HG03520 (cell line): ENCODE measurements at regions not wholly inside any gene's neighbourhood (a gene's known extent, or its start where the extent isn't known, plus 50 kb on each side); places are given as distances from the start of the nearest gene placed in this dataset.

ENCODE experiments used
- ATAC-seq: cut with Tn5 transposase; IDR thresholded peaks from one replicate; pipeline ENCODE4 v1.9.1; 2021; ENCODE audit warnings: mild to moderate bottlenecking, moderate library complexity; ENCODE audit not compliant: unreplicated experiment

DNA sequence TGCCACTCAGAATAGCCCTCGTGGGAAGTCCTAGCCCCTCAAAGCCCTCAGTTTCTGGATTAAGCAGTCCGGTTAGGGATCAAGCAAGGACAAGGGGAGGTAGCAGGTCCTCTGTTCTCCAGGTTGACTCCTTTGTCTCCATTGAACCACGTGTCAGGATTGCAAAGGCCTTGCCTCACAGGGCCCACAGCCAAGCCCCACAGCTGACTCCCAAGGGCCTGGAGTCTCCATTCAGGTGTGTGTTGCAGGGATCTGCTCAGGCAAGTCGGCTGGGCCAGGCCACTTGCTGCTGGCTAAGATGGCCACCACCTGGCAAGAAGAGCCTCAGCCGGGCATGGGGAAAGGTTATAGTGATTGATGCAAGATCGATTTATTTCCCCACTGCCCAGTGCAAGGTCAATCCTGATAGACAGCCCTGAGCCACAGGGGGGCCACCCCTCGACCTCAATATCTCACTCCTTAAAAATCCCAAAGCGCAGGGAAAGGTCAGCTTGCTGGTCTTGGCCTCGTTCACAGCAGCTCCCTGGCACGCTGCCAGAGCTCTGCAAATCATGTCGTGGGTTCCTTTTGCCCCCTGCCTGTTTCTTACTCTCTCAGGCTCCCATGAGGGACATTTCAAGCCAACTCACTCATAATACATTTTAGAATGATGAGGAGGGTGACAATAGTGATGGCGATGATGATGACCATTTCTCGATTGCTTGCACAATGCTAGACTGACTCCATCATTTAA is 75.9 kb downstream of the EDN3 start:
- ATAC-seq, result no peak

DNA sequence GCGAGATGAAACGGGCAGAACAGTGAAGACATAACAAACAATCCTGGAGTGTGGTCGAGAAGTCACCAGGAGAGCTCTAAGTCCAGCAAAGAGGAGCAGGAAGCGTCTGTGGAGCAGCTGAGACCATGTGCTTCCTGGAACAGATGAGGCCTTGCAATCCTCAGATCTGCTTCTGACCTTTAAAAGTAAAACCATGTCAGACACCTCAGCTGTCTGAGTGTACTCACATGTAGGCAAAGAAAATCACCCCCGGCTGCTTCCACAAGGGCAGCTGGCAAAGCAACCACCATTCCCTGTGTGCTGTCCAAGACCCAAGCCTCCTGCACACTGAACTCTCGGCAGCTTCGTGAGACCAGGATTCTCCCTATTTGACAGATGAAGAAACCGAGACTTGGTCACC is 76.6 kb downstream of the EDN3 start:
- ATAC-seq, result no peak

DNA sequence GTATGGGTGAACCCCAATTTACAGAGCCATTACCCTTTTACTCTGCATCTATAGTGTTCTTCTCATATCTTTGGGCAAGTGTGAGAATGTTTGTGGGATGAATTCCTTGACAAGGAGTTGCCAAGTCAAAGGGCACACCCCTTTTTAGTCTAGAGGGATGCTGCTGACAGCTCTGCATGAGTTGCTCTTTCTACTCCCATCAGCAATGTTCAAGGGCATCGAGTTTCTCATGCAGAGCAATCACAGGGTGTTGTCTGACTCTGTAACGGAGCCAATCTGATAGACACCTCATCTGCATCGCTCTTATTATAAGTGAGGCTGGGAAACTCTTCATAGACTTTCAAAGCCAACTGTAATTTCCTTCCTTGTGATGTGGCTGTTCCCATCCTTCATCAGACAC is 77.4 kb downstream of the EDN3 start:
- ATAC-seq, result no peak

DNA sequence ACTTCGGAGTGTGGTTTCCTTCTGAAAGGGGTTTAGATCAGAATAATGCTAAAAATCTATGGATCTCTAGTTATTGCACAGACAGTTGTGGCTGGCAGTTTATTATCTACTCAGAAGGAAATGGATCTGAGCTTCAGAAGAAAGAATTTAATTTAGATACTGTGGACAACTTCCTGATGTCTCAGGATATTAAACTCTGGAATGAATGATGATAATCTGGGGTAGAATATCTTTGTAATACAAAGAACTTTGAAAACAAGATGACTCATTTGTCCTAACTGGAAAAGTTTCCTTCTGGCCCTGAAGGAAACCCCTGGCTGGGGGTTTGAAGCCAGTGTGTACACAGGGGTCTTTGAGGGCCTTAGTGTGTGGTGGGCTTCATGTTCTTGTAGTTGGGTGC is 78.0 kb downstream of the EDN3 start:
- ATAC-seq, result no peak

DNA sequence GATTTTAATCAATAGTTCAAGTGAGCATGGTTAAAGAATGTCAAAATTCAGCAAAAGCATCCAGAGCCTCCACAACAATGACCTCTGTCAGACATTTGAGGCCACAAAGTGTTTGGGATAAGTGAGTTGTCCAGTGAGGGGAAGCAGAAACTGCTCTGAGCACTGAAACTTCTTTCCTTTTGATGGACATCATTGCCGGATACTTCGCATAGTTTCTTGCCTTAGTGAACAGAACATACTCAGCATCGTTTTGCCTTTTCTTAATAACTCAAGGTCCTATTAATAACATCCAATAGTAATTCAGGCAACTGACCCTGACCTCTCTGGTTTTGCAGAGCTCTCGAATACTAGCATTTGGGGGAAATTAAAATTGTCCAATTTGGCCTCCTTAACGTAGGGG is 78.6 kb downstream of the EDN3 start:
- ATAC-seq, result no peak

DNA sequence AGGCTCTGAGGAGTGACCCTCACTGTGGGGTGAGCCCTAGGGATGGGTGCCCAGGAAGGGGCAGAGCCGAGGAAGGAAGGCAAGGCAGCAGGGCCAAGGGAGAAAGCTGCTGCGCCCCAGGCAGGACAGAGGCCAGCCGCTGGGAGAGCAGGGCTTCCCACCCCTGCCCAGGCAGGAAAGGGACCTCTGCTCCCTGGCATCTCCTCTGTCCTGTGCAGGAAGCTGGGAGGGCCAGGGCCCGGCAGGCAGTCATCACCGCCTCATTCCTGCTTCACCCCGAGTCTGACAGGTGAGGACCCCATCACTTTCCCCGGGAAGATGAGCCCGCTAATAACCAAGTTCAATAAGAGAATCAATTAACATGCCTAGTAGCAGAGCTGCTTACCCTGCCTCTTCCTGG is 81.3 kb downstream of the EDN3 start:
- no peak for ATAC-seq

DNA sequence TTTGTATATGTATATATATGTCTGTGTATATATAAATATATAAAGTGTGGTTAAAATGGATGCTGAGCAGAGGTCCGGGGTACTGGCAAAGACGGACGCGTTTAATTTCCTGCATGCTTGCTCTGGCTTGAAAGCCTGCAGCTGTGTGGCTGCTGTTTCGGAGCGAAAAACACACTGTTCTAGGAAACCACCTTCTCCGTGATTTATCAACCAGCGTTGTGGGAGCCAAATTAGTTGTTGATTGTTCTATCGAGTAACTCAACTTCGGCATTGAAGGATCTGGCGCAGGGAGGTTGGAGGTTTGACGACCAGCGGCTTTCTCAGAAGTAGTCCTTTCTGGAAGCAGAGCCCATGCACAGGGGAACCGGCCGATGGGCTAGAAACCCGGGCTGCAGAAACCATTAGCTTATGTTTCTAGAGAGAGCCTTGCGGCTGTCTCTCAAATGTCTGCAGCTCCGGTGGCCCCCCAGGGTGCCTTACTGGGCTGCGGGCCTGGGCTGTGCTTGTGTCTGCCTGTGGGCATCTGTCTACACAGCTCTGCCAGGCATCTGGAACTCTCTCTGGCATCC is 81.8 kb downstream of the EDN3 start:
- ATAC-seq, result no peak

DNA sequence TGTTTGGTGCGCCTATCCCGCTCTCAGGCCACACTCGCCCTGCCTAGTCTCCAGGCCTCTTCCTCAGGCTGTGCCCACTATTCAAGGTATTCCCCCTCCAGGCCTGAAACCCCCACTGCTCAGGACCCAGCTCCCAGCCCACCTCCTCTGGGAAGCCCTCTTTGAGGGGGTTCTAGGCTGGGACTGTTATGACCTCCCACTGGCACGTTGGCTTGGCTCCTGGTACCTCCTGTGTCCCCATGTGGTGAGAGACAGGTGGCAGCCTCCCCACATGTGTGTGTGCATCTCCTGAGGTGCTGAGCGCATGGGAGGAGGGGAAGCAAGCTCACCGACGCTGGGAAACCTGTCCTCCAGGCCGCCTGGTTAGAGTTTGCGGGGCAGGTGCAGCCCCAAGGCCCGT is 82.5 kb downstream of the EDN3 start:
- ATAC-seq, result no peak

DNA sequence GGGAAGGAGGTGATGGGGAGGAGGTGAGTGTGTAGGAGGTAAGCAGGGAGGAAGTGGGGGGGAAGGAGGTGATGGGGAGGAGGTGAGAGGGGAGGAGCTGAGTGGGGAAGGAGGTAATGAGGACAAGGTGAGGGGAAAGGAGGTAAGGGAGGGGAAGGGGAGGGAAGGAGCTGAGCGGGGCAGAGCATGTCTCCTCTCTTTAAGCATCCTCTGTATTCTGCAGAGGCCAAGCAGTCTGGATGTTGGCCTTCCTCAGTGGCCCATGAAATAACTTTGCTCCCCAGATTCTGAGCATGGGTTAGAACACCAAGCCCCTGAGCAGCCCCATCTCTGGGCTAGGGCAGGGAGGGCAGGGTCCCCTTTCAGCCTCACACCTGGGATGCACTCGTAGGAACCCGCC is 84.6 kb downstream of the EDN3 start:
- no peak for ATAC-seq

DNA sequence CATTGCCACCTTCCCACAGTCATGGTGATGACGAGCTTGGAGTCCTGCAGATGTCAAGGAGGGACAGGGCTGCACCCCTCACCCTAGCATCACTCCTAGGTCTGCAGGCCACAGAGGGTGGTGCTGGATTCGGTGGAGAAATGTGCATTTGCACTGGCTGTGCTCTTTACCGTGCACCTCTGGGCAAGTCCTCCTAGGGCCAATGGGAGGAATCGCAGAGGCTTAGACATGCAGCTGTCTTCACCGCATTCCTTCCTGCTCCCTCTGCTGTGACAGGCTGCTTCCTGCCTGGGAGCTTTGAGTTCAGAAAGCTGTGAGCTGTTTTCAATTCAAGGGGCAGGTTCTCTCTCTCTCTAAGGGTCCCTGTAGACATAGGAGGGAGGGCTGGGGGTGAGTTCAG is 85.1 kb downstream of the EDN3 start:
- ATAC-seq, result no peak

DNA sequence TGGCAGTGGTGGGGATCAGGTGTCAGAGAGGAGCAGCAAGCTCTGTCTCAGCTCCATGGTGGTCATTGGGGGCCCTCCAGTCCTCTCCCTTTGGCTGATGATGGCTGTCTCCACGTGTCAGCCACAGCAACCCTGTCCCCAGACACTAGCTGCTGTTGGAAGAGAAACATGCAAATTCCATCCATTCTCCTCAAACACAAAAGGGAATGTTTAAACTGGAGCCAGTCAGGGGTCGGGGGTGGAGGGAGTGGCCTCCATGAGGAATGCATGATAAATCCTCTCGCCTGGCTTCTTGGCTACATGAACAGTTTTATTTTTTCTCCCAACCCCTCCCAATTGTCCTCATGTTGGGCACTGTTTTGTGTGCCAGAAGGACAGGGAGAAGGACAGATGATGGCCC is 86.4 kb downstream of the EDN3 start:
- no peak for ATAC-seq

DNA sequence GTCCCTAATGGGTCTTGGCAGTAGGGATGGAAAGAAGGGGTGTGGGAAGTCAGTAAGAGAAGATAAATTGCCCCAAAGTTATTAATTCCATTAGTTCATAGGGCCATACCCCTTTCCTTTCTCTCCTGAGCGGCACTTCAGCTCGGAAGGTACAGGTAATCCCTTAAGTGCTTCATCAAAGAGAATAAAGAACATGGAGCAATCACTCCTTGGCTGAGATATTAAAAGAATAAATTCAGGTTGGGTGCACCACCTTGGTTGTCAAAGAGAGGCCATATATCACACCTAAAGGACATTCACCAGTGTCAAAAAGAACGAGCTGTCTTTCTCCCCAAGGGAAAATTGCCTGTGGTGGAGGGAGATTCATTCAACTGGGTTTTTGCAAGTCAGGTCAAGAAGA is 87.5 kb downstream of the EDN3 start:
- ATAC-seq, result no peak

DNA sequence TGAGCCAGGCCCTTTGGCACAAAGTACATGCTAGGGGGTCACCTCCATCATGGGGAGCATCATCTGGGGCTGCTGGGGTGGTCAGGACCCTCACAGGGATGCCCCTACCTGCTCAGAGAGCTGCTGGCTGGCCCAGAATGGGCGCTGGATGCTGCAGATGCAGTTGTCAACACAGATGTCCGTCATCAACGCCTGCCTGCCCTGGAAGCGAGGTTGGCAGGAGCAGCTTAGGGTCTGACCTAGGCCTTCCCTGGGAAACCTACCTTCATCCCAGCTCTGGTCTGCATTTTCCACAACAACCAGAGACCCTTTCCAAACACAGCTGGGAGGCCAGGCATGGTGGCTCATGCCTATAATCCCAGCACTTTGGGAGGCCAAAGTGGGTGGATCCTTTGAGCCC is 88.0 kb downstream of the EDN3 start:
- ATAC-seq, result no peak

DNA sequence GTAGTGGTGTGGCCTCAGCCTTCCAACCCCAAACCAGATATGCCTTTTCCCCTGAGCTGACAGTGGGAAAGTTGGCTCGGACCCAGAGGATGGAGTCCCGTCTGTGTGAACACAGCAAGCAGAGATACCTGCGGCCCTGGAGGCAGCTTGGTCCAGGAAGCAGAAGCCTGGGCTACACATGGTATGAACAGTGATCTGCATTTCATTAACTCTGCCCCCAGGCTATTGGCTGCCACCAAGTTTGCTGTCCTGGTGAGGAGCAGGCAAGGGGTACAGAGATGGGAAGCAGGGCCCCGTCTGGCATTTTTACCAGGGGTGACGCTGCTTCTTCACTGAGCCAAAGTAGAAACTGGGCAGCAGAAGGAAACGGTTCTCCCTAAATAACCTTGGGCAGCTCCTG is 90.0 kb downstream of the EDN3 start:
- ATAC-seq, result no peak

DNA sequence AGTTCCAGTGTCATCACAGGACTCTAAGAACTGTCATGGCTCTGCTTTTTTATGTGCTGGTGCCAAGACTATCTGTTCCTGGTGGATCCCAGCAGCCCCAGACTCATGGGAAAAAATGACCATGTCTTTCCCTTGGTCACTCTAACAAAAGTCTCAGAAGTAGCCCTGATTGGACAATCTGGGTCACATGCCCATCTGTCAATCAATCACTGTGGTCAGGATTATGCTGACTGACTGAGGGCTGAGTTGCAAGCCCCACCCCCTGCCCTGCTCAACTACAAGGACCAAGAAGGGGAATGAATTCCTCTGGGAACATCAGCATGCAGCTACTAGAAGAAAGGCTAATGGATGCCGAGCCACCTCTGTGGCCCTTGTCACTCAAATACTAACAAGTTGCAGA is 91.6 kb downstream of the EDN3 start:
- no peak for ATAC-seq

DNA sequence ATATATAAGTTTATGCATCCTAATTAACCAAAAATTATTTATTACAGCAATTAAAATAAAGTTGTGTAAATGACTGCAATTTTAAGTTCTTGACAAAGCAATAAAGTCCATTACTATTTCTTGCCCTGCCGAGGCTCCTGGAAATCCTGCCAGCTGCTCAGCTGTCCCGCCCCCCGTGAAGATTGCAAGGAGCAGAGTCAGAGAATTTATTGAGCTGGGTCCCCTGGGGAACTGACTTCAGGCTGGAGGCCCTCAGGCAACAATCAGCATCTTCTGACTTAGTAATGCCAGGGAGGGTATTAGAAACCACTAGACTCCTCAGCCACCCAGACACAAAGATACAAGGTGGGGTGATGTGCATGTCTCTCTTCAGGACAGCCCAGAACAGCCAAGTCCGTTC is 92.3 kb downstream of the EDN3 start:
- no peak for ATAC-seq

DNA sequence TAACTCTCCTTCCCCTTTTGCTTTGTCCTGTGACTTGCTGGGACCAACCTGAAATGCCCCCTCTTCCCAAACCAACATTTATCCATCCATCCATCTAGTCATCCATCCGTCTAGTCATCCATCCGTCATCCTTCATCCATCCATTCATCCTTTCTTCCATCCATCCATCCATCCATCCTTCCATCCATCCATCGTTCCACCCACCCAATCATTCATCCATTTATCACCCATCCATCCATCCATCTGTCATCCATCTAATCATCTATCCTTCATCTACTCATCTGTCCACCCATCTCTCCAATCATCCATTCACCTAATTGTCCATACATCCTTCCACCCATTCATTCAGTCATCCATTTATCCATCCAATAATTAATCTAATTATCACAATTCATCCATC is 92.7 kb downstream of the EDN3 start:
- no peak for ATAC-seq

DNA sequence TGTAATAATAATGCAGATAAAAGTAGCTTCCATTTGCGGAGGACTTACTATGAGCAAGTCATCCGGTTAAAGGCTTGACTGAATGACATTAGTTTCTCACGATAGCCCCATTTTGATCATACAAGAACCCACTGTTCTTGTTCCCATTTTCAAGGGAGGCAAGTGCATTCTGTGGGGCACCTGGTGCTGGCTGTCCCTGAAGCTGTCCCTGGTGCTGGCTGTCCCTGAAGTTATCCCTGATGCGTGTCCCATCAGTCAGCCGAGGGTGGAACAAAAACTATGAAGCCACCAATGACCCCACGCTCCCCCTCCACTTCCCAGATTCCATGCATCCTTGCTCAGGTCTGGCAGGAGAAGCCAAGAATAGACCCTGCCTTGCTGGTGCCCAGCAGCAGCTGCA is 95.3 kb downstream of the EDN3 start:
- ATAC-seq, result no peak

DNA sequence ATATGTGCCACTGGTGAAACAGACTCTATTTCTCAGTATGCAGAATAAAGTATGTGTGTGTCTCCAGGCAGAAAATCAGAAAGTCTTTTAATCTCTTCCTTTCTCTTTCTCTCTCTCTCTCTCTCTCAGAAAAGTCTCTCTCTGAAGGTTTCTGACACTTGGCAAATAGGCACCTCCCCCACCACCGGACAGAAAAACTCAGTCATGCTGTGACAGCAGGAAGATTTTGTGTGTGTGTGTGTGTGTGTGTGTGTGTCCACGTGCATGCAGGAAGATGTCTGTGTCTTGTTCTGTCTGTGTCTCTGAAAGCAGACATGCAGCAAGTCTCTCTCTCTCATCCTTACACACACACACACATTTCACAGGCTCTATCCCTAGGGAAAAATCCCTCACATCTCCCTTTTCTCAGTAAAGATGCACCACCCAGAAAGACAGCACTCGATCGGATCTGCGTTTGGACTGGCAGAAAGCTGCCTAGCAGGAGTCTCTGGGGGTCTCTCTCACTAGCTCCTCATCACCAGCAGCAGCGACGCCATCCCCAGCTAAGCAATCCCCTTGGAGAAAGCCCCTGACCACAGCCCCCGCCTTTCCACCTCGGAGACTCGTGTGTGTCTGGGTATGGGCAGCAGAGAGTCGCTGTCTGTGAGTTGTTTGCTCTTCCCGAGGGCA is 98.3 kb downstream of the EDN3 start:
- ATAC-seq, result no peak

DNA sequence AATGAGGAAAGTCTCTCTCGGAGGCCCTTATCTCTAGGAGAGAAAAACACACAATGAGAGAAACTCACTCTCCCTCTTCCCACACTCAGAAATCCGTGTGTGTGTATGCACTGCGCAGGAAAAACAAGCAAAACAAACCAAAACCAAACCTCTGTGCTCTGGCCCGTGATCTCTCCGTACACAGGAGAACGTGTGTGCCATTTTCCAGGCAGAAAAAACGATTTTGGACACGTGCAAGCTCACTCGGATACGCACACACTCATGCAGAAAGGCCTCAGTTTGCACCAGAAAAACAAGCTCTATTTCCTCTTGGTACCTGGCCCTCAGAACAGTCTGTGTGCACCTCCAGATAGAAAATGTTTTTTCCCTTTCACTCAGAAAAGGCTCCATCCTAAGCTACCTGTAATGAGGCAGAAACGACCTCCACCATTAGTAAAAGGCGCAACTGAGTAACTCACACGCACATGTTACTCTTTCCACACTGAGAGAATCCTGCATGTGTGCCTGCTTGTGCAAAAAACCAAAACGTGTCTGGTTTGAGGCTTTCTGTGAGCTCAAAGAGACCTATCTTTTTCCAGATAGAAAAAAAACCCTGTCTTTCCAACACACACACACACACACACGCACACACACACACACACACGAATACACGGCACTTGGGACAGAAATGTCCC is 99.2 kb downstream of the EDN3 start:
- ATAC-seq, result no peak

DNA sequence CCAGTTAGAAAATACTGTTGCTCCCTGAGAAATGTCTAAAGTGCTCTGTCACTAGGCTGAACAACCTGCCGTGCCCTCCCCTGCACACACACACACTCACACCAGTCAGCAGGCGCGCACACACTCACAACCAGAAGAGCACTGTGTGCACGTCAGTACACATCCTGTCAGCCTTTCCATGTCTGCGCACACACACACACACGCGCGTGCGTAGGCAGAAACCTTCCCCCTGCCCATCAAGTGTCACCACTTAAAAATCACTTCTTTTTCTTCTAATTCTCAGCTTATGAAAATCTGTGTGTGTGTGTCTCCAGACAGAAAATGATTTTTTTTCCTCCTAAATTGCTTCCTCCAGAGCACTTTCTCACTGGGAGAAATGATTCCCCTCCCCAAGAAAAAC is 100.3 kb downstream of the EDN3 start:
- ATAC-seq, result no peak

DNA sequence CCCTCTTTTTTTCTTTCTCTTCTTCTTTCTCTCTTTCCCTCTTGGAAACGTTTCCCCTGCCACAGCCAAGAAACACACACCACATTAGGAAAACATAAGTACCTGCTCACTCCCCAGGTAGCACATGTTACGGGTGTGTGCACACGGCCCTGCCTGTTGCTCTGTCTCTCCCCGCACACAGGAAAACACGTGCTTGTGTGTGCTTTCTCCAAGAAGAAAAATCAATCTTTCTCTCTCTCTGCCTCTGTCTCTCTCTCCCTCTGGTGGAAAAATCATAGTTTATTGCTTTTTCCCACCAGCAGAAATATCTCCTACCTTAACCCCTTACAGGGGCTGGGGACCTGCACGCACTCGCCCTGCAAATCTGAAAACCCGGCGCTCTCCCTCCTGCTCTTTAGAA is 102.3 kb downstream of the EDN3 start:
- no peak for ATAC-seq
